ENCODE measurements at regions not wholly inside any gene's neighbourhood (a gene's known extent, or its start where the extent isn't known, plus 50 kb on each side); places are given as distances from the start of the nearest gene placed in this dataset.

- TF ChIP-seq CTCF (IDR thresholded peaks at IDR 0.05; ENCODE audit: insufficient read depth, low read length, poor library complexity, severe bottlenecking) = no peak
- TF ChIP-seq EZH2phosphoT487 (conservative IDR thresholded peaks at IDR 0.05; ENCODE audit: low read length) = no peak
Observed at GRCh38 chr7:35993113-35993512, 159.9 kb upstream of the EEPD1 start.

Measured in SU-DHL-6 (cell line).